CD4-positive, alpha-beta T cell treated with Interleukin-15 for 4 hours (primary cell): ENCODE measurements at regions not wholly inside any gene's neighbourhood (a gene's known extent, or its start where the extent isn't known, plus 50 kb on each side); places are given as distances from the start of the nearest gene placed in this dataset.

Experiments
- DNase-seq: peaks from one replicate; pipeline ENCODE4 v3.0.0-alpha.2; 2020; ENCODE audit warnings: low spot score

DNA sequence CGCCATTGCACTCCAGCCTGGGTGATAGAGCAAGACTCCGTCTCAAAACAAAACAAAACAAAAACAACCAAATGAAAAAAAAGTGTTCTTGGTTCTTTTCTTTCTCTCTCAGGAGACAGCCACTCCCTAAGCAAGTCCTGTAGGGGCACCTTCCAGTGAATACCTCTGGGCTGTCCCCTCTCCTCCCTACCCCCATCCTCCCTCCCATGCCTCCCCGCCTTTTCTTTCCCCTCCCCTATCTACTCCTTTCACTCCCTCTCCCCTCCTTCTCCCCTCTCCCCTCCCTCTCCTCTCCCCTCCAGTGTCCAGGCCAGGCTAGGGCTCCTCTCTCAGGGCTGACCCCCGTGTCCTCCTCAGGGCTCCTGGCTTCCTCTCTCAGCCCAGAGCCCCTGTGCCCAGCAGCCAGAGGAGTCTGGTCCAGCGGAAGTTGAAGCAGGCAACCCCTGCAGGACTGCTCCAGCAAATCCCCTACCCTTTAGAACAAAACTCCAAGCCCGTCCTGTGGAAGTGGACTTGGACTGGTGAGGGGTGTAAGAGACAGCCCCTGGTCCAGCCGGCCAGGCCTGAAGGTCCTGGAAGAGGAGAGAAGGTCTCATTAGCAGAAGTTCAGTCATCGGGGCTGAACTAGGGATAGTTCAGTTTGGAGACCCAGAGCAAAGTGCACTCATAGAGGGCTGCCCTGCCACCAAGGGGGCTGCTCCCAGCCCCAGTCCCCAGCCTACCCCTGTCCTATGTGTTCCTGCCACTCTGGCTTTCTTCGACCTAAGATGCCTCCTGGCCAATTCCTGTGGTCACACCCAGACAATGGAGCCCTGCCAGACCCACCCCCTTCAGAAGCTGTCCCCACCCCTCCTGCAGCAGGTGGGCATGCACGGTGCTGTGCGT is 79.8 kb upstream of the IQSEC1 start:
- DNase-seq: no peak

DNA sequence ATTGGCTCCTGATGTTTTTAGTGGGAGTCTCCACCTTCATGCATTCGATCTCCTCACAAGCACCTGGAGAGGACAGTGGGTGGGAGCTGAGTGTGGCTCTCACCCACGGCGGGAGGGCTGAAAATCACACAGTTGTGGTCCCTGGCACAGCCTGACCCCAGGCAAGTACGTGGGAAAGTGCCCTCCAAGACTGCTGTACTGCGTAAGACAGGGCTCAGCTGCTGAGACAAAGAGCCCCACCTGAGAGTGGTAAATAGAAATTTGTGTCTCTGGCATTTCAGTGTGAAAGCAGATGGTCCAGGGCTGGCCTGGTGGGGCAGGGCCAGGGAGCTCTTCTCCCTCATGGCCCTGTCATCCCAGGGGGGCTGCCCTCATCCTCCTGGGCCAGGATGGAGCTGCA is 77.4 kb upstream of the IQSEC1 start:
- DNase-seq: no peak

DNA sequence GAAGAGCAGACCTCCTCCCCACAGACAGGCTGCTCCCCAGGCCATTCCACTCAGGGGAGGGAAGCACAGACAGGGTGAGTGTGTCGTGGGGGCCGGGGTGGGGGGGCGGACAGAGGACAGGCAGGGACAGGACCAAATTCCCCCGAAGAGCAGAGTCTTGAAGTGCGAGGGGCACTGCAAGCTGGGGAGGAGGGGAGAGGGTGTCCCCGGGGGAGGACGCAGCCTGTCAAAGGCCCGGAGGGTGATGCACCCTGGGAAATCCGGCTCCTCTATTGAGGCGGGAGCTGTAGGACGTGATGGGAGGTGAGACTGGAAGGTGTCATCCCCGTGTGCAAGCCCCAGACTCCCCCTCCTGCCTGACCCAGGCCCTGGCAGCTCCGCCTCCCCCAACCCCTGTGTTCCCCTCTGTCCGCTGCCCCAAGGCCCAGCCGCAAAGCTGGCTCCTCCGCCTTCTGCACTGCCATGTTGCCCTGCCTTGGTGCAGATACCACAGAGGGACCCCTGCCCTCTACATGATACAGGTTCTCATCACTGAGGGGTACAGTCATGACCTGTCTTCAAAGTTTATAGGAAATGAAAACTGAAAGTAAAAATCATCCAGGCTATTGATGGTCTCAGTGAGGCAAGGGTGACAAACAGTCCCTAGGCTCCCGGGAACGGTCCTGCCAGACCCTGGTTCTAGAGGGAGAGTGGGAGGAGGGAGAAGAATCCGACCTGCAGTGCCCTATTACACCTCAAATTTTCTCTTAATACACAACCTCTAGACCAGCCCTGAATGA is 76.3 kb upstream of the IQSEC1 start:
- DNase-seq: no peak

DNA sequence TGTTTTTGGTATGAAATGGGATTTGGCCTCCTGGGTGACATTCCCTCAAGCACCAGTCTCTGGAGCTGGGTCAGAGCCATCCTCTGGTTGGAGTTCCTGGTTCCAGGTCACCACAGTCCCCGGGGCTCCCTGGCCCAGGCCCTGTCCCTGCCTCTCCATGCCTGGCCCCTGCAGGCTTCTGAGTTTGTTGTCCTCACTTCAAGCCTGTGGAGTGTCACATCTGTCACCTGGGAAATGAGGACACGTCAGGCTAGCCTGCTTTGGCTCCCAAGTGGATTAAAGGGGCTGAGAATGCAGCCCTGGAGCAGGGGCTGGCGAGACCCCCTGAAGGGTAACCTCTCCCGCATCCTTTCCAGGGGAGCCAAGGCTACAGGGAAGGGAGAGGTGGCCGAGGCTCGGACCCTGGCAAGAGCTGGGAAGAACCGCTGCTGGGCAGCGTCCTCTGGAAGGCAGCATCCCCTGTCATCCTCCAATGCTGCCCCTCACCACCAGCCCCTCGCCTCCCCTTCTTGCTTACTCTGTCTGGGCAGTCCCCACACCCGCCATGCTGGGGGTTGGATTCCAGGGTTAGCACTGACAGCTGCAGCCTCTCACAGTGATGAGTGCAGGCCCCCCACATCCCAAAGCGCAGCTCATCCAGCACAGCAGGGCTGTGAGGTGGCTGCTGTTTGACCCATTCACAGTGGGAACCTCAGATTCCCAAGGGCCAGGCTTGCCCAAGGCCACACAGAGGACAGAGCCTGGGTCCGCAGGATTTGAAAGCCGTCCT is 75.5 kb upstream of the IQSEC1 start:
- no peak for DNase-seq

DNA sequence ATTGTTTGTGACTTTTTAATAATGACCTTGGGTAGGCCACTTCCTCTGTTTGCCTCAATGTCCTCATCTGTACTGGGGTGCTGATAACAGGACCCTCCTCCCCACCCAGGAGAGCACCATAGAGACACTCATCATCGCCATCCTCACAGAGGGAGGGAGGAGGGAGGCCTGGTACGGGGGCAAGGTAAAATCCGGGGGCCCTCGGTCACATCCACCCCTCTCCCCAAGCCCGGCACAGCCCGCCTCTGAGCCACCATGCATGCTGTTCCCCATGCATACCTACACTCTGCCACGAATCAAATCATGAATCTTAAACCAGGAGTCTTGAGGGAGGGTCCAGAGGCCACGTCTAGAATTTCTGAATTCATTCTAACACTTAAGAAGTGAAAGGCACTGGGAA is 74.9 kb upstream of the IQSEC1 start:
- DNase-seq: no peak

DNA sequence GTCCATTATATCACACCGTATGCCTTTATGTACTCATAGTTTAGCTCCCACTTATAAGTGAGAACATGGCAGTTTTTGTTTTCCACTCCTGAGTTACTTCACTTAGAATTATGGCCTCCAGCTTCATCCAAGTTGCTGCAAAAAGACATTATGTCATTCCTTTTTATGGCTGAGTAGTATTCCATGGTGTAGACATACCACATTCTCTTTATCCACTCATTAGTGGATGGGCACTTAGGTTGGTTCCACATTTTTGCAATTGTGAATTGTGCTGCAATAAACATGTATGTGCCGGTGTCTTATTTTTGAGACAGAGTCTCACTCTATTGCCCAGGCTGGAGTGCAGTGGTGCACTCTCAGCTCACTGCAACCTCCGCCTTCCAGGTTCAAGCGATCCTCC is 74.1 kb upstream of the IQSEC1 start:
- DNase-seq: no peak

DNA sequence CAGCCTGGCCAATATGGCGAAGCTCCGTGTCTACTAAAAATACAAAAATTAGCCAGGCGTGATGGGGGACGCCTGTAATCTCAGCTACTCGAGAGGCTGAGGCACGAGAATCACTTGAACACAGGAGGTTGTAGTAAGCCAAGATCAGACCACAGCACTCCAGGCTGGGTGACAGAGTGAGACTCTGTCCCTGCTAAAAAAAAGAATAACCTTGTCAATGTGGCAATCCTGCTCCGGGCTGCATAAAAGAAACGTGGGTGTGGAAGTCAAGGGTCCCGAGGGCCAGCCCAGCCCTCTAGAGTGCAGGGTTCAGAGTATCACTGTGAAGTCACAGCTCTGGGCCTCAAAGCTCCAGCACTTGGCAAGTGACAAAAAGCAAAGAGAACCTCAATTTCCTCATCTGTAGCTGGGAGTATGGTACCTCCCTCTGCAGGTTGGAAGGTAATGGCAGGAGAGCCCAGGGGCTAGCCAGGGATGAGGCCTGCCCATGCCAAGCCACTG is 73.5 kb upstream of the IQSEC1 start:
- no peak for DNase-seq

DNA sequence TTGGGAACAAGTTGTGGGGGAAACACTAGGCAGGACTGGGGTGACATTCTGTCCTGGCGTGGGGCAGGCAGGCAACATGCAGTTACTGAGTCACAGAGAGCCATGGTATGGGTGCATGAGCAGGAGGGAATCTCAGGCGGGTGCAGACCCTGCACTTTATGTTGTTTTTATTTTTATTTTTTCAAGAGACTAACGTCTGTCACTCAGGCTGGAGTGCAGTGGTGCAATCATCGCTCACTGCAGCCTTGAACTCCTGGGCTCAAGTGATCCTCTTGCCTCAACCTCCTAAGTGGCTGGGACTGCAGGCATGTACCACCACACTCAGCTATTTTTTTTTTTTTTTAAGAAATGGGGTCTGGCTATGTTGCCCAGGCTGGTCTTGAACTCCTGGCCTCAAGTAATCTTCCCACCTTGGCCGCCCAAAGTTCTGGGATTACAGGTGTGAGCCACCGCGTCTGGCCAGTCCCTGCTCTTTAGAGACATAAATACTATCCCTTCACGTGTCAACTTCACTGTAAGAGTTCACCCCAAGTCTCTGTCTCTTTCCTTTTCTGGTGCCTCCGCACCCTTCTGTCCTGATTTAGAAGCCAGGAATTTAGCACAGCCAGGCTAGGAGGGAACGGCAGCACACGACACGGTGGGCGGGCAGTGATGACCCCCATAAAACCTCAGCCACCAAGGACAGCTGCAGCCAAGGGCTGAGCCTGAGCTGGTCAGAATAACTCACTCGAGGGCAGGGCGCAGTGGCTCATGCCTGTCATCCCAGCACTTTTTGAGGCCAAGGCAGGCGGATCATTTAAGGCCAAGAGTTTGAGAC is 72.8 kb upstream of the IQSEC1 start:
- DNase-seq: no peak

DNA sequence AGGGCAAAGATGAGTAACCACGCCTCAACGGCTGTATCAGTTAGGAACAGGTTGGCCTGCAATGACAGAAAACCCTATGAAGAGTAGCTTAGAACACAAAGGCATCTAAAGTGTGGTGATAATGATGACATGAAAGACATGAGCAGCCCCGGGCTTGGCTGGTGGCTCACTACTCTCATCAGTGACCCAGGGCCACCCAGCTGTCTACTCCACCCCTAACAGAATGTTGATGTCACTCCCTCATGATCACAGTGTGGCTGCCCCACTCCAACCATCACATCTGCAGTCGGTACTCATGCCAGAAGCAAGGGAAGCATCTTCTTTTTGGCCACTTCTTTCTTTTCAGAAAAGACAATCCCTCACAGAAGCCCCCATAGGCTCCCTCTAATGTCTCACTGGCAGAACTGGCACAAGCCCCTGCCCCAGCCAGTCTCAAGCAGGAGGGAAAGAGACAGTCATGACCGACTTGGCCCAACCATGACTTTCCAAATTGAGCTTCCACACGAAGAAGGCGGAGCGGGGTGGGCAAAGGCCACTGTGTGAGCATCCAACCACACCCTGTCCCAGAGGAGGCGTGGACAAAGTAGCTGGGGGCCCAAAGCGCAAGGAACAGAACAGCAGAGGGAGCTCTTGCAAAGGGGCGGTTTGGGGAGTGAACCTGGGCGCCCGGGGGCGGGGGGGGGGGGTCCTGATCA is 72.0 kb upstream of the IQSEC1 start:
- no peak for DNase-seq

DNA sequence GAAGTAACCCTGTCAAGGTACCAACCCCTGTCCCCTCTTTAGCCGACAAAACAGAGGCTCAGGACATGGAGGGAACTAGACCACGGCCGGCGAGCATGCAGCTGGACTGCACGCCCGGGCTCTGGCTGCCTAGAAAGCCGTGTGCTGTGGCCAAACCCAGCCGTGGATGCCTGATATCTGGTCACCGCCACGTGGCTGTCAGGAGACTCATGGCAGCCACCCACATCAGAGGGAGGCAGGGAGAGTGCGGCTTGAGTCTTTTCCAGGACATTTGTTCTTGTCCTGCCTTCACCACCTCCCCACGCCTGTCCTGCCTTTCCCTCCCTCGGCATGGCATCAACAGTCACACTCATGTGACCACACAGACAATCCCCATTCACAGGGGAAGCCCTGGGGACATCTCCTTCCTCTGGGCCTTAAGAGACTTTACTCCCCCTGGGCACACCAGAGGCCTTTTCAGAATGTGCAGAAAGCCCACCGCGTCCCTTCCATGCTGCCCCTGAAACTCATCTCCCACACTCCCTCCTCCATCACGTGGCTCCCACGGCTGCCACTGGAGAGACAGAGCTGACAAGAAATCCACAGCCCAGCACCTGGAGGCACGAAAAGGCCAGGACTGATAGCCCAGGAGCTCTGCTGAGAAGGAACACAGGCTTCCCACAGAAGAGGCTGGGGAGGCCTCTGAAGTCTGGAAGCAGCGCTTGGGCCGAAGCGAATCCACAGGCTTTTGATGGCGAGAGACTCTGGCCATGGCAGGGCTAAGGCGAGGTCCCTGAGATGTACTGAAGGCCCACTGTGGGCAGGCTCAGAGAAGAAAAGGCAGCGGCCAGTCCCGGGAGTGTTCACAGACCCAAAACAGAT is 71.2 kb upstream of the IQSEC1 start:
- DNase-seq: no peak

DNA sequence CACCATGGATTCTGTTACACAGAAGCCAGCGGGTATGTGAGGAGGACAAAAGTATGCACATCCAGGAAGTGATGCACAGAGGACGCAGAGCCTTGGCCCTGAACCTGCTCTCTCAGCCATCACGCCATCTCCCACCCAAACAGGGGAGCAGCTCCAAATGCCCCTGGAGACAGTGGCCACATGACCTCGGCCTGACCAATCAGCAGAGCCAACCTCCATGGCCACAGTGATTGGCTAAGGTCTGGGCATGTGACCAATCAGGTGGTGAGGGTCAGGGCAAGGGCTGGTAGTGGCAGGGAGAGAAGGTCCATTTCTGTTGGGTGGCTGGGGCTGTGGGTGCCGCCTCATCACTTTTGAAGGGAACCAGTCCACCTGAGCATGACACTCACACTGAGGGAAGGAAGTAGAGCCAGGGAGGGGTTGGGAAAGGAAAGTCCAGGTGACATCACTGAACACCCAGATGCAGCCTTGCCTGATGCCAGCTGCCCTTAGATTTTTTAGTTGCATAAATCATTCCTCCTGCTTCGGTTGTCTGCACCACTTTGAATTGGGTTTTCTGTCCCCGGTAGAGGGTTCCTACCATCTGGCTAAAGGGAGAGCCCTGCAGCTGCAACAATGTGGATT is 70.3 kb upstream of the IQSEC1 start:
- DNase-seq: no peak

DNA sequence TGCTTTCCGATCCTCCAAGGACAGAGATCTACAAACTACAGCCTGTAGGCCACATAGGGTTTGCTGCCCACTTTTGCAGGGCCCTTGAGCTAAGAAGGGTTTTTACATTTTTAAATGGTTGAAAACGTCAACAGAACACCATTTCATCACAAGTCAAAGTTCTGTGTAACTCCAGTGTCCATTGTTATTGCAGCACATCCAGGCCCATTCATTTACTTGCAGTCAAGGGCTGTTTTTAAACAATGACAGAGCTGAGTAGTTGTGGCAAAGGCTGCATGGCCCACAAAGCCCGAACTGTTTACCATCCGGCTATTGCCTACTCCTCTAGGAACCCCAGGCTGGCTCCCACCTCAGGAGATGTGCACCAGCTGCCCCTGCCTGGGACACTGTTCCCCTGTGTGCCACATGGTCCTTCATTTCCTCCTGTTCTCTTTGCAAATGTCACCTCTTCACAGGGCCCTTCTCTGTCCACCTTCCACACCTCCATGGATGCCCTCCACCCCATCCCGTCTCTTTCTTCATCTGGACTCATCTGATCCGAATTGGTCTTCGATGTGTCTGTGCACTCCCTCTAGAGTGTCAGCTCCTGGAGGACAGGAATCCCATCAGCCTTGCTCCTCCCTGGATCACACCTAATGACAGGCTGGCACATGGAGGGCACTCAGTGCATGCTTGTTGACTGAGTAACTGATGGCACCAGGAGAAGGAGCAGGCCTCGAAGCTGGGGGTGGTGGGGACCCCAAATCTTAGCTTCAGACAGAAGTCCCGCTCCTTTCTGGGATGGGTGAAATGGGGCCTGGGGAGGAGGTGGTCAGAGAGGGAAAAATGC is 69.5 kb upstream of the IQSEC1 start:
- DNase-seq: no peak

DNA sequence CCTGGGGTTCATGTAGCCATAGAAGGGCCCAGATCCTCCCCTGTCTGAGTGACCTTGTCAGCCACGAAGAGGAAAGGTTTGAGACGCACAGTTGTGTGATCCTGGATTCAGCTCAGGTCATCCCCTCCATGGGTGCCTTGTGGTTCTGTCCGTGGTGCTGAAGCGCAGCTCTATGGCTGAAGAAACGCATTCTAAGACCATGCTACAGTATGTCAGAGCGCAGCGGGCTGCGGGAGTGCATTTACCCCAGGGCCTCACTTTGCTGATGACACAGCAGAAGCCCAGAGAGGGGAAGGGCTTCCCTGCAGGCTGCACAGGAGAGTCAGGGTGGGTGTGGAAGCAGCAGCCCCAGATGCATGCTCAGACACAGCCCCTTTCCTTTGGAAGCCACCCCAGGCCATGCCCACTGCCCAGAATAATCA is 68.8 kb upstream of the IQSEC1 start:
- DNase-seq: no peak

DNA sequence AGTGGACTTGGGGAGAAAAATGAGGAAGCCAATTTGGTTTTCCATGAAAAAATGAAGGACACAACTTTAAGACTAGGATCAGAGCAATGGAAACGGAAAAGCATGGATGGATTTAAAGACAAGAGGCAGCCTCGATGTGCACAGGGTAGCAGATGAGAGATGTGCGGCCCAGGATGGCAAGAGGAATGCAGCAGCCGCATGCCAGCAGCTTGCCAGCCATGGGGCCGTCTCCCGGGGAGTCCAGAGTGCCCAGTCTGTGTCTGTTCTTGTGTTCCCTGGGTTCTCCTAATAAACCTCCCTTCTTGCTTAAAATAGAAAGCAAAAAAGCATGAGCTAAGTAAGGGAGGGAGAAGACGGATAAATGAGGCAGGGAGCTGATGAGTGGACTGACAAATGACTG is 68.0 kb upstream of the IQSEC1 start:
- no peak for DNase-seq

DNA sequence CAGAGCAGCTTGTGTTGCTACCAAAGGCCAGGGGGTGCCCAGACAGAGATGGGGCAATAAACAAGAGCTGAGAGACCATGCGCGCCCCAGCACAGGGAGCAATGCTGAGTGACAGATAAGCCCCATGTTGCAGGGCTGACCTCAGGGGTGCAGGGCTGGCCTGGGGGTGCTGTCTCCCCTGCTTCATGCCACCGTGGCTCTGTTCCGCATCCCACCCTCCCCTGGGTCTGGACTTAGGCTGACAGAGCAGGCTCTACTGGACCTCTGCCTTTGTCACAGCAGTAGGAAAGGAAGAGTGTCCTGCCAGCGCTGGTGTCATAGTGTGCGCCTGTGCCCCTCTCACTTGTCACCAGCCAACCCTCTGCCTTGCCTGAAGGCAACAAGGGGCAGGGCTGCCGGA is 67.4 kb upstream of the IQSEC1 start:
- DNase-seq: no peak

DNA sequence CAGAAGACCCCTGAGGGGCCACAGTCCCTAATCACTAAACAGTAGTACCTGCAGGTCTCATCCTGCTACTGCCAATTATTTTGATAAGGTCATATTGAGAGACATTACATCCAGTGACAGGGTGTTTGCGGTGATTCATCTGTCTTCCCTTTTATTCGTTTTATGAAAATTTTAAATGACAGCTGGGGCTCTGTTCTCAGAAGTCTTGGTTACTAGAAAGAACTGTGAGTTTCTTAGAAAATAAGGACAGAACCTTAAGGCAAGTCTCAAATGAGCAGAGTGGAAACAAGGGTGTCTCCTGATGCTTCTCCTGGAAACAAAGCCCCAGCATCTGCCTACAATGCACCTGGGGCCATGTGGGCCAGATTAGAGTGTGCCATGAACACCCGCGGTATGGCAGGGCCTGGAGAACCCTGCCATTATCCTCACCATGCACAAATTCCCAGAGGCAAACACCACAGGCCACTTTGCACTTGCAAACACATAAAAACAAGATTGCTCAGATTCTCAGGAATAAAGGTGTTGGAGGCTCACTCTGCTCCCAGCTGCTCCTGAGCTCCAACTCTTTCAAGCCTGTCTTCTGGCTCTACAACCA is 66.3 kb upstream of the IQSEC1 start:
- no peak for DNase-seq

DNA sequence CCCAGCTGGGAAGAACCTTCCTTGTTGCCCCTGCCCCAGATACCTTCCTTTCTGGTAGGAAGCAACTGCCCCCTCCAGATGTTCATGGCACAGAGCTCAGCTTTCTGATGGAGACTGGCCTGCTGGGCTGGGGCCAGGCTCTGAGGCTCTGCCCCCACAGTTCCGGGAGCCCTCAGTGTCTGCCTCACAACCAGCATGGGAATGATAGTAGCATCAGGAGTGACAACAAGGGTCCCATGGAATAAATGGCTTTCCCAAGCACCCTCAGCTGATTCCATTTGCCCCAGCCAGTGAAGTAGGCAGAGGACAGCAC is 65.6 kb upstream of the IQSEC1 start:
- no peak for DNase-seq
